GM18520 (cell line): ENCODE measurements at regions not wholly inside any gene's neighbourhood (a gene's known extent, or its start where the extent isn't known, plus 50 kb on each side); places are given as distances from the start of the nearest gene placed in this dataset.

Experiments
- ATAC-seq: cut with Tn5 transposase; IDR thresholded peaks from one replicate; pipeline ENCODE4 v1.9.1; 2021; ENCODE audit not compliant: unreplicated experiment

DNA sequence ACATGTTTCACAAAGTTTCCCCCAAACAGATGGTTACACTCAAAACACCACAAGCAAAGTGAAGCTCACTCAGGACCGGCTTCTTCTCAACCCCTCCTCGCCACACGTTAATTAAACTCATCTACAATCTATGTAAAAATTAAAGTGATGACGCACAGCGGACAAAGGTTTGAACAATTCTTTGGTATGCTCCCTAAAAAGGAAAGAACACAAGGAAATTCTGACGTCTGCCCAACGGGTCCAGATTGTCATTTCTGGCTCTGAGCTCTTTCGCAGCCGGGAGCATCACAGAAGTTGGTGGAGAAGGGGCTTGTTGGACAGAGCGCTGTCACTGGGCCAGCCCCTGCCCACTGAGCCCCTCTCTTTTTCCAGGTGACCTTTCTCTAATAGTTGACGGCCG lies 173.7 kb upstream of the CHRNA7 start:
- no peak for ATAC-seq

DNA sequence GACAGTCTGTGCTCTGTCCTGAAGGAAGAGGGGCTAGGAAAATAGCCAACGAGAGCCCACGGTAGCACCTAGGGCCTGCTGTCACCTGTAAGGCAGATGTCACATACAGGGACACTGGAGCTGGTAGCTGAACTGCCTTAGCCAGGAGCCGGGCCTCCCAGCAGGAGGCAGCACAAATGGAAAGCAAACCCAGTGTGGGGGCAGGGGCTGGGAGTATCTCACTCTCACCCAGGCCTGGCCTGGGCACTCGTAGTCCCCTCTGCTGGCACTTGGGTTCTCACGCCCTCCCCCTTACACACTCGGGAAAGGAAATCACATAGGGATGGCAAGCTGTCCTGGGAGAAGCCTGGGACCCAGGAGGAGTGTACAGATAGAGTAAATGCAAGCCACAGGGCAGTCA lies 173.1 kb upstream of the CHRNA7 start:
- ATAC-seq: no peak

DNA sequence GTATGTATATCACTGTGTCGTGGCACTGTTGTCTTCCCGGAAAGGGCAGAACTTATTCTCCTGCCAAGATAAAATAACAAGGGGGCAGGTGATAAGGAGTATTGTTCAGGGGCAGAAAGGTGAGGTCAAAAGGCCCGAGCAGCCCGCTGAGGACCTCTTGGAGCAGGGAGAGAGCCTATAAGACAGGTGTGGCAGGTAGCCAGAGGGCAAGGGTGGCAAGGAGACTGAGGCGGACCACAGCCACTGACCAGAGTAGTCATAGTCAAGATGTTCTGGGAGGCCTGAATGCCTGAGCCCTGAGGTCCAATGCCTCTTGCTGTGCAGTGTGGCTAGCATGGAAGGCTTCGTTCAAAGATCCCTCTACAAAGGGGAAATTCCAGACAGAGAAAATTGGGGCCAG lies 172.3 kb upstream of the CHRNA7 start:
- ATAC-seq: no peak

DNA sequence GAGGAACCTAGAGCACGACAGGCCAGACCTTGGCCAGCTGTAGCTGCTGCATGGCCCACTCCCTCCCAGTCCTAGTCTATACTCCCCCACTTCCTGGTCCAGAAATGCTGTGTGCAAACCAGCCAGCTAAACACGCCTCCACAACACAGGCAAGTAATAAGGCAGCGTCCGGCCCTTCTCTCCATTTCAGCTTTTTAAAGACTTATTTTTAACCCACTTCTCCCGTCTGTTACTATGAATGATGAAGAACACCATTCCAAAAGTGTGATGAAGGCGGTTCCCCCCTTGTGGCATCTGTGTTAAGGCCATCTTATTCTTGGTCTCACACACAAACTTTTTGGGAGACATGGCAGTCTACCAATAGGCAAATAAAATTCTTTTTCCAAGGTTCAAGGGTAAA lies 164.1 kb upstream of the CHRNA7 start:
- no peak for ATAC-seq

DNA sequence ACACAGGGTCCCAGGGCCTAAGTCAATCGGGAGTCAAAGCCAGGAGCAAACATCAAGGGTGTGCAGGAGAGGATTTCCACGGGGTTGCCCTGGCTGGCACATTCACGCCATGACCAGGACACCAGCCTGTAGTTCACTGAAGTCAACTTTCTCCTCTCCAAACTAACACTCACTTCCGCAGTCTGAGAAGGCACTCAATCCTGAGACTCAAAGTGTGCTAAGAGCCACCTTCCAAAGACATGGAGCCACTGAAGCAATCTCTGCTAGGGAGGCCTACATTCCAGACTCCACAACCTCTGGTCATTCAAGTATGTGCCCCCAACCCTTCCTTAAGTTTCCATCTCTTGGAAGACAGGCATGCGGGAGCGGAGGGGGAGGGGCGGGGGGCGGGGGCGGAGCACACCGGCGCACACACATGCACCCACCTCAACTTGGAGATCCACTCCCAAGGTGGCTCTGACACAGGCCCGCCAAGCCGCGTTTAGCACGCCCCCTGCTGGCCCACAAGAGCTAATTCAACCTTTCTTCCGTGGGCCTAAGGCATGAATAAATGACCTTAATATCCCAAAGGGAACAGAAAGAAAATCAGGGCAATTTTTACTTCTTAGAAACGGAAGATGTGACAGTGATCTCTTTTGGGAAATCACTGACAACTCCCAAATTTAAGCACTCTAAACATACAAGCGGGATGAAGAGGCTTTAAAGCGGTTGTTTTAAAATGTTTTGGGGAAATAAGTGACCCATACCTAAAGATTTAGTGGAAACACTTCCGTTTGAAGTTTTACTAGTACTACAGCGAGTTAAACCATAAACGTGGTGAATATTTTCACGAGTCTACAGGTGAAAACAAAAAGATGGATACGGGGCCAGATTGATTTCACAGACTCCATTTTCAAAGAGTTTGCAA lies 162.5 kb upstream of the CHRNA7 start:
- no peak for ATAC-seq

DNA sequence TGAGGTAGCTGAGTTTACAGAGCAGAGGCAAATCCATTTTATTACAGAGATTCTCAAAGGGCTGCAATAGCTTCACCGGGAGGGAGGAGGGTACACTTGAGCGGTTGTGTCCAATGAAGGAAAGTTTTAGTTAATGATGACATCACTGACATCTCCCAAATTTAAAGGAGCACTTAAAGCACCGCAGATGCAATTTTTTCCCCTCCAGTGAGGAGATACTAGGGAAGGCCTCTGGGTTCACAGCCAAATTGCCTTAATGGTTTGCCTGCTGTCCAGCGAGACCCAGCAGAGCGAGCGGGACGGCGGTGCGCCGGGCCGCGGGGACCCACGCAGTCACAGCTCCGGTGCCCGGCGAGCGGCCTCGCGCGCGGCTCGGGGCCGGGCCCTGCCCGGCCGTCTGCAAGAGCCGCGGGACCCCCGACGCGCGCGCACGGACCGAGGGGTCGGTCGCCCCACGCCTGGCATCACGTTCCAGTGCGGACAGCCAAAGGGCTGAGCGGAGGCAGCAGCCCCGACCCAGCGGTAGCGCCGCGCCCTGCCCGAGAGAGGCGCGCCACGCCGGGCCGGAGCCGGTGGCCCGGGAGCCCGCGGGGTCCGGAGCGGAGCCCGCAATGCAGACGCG lies 160.5 kb upstream of the CHRNA7 start:
- ATAC-seq: no peak

DNA sequence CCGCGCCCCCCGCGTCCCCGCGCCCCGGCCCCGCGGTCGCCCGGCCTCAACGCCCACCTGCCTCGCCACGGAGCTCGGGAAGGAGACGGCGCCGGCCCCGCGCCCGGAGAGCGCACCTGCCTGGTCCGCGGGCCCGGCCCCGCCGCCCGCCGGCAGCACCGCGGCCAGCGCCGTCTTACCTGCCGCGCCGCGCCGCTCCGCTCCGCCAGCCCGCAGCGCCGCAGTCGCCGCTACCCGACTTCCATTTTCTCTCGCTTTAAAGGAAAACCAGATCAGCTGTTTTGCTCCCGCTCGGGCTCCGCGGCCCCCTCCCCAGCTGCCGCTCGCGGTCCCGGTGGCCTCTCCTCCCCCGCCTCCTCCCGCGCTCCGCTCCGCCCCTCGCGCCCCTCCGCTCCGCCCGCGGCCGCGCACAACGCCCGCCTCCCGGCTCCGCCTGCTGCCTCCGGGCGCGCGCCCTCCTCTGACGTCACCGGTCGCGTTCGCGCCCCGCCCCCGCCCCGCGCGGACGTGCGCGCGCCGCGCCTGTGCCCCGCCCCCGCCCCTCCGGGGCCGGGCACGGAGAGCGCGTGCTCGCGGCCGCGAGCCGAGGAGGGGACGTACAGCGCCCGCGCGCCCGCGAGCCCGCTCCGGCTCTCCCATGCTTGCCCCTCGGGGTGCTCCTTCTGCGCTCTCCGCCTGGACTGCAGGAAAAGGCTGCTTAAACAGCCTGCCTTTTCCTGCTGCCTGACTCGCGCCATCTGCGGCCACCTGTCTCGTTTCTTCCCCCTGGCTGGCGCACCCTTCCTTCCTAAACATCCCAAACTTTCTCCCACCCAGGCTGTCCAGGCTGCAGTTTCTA lies 159.8 kb upstream of the CHRNA7 start, which contains the start of gene OTUD7A:
TSS of gene OTUD7A (minus strand) at position 346 of the 838 bp plus-strand sequence.
- peak; percentile 84 for ATAC-seq

DNA sequence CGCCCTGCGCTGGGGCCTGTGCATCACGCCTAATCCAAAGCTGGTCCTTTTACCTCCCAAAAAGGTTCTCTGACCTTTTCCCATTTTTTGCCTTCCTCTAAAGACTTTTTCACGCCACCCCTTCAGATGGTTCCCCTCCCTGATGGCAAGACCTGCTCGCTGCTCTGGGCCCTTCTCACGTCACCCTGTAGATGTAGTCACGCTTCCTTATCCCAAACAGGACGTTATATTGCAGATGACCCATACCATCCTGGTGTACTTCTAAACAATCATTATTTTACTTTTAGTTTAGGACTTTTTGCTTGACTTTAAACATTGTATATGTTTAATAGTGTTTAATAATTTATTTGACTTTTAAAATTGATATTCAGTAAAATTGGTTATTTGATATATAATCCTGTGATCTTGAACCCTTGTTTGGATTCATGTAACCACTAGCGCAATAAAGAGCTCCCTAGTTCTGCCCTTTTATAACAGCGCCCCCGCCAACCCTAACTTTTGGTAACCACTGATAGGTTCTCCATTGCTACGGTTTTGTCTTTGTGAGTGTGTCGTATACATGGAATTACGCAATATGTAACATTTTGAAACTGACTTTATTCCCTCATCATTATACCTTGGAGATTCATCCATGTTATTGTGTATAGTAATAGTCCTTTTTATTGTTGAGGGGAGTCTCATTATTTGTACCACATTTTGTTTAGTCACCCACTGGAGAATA lies 159.0 kb upstream of the CHRNA7 start:
- ATAC-seq: no peak

DNA sequence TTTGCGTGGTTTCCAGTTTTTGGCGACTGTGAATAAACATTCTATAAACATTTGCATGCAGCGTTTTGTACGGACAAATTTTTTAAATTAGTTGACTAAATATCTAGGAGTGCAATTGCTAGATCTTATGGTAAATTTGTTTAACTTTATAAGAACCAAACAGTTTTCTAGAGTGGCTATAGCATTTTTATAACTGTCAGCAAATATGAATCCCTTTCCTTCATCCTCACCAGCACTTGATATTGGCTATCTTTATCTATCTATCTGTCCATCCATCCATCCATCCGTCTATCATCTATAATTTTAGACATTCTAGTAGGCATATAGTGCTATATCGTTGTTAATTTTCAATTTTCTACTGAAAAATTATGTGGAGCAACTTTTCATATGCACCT lies 158.4 kb upstream of the CHRNA7 start:
- ATAC-seq: no peak

DNA sequence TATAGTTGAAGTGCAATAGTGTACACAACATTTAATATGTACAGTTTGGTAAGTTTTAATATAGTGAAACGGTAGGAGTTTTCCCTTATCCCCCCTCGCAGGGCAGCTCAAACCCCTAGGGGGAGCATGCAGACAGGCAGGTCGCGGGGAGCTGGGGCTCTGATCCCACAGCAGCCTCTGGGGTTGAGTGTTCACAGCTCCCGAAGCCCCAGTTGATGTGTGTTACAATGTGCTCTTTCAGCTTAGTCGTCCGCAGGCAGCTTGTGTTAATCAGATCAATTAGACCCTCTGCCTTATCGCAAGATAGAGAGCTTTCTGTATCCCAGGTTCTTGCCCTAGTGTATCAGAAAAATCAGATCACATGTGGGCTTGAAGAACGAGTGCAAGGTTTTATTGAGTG lies 143.1 kb upstream of the CHRNA7 start:
- no peak for ATAC-seq

DNA sequence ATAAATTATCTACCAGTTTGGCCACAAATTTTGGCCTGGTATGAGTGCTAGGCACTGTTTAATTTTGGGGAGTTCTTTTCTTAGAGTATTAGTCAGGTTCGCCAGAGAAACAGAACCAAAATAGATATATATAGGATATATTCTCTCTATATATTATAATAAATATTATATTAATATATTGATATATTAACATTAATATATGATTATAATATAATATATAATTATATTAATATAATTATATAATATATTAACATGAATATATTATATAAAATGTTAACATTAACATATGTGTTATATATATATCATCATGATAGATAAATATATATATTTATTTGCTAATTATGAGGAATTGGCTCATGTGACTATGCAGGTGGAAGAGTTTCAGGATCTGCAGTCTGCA lies 137.8 kb upstream of the CHRNA7 start:
- ATAC-seq: no peak

DNA sequence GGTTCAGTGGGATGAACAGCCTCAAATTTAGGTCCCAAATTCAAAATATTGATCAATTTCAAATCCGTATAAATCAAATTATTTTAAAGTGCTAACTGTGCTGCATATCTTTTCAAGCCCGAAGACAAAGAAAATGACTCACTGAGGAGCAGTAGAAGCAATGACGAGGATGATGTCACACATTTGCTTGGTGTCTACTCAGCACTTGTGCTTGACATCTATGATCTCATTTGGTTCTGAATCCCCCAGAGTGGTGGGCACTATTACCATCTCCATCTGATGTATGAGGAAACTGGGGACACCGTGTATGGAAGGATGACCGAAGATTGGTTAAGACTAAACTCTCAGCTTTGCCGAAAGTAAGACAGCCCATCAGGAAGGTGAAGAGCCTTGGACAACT lies 136.5 kb upstream of the CHRNA7 start:
- ATAC-seq: no peak

DNA sequence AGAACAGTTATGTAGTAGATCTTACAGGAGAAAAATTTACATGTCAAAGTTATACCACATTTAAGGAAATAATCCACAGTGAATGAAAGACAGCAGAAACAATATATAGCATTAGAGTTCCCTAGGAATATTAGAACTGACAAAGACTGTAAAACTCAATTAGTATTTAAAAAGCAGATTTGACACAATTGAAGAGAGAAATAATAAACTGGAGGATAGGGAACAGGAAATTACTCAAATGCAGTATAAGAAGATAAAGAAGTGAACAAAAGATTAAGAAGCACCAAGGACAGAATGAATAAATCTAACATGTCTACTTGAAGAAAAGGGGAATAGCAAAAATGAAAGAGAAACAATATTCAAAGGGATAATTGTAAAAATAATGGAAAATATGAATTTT lies 132.6 kb upstream of the CHRNA7 start:
- ATAC-seq: no peak

DNA sequence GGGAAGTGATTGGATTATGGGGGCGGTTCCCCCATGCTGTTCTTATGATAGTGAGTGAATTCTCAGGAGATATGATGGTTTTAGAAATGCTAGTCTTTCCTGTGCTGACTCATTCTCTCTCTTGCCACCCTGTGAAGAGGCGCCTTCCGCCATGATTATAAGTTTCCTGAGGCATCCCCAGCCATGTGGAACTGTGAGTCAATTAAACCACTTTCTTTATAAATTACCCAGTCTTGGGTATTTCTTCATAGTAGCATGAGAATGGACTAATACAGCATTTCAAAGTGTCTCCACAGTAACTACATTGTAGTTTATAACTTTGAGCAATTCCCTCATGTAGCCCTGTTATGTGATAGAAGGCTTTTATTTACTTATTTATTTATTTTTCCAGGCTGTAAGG lies 128.8 kb upstream of the CHRNA7 start:
- ATAC-seq: no peak

DNA sequence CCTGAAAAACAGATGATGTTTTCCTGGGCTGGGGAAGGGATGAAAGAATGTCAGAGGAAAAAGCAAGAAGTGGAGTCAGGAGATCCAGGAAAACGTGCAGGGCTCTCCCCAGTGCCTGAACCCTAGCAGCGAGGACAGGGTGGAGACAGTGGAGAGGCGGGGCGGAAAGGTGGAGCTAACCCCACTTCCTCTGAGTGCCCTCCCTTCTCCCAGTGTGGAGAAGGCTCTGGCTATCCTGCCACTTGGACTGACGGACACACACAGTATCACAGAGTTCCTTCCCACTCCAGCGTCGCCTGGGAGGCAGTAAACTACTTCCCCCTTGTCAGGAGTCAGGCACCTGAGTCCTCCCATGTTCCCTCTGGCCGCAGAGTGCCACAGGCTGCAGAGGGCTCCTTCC lies 125.3 kb upstream of the CHRNA7 start:
- no peak for ATAC-seq

DNA sequence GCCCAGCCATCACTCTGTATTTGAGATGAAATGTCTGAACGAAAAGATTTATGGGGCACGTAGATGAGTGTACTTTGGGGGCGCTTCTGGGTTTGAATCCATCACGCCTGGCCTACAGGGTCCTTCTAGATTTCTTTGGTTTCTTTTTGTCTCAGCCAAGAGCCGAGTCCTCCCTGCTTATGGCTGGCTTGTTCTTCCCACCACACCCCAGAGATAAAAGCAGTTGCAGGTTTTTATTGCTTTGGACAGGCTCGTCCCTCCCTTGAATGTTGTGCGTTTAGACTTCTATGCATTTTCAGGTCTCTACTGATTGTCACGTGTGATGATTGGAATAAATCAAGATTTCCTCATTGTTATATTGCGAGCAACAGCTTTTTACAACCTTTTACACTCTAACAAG lies 104.8 kb upstream of the CHRNA7 start:
- no peak for ATAC-seq

DNA sequence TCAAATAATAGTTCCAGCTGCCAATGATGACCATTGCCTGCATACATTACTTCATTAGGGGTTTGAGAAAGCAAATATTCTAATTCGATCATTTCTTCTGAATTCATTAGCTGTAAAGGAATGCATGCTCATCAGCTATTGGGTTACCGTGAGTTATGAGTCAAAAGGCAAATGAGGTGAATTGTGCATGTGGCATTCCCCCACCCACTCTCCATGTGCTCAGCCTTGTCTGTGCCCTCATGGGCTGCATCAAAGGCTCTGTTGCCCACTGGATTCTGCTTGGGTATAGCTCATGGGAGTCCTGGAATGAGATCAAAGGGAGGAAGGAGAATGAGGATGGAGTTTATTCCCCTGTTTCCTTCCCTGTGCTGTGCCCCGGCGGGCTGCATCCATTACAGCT lies 99.3 kb upstream of the CHRNA7 start:
- ATAC-seq: no peak

DNA sequence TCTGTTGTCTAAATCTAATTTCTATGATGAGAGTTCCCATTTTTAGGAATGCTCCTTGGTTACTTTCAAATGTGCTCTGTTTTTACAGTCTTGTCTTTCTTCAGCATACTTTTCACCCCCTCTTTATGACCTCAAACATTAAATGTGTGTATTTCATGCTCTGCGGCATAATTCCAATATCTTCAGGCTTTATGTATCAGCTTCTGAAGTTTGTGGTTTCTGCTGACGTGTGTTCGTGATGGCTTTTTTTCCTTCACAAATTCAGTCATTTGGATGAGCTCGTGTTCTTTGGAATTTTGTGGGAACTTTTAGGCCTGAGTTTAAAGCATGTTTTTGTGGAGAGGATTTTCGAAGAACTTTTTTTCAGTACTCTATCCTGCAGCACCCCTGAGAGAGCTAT lies 97.7 kb upstream of the CHRNA7 start:
- no peak for ATAC-seq

DNA sequence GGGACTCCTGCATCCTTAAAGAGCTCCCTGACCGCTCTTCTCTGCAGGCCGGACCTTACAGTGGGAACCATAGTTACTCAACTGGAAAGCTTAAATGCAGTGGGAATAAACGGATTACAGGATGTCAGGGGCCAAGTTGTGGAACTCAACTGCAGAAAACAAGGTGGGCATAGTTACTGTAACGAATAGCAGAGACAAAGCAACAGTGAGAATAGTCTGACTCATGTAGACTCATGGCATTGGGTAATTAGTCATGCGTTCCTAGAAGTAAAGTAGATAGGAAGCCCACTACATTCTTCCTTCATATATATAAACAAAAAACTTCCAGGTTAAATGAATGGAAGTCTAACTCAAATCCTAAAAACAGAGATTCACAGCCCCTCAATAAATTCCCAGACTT lies 95.5 kb upstream of the CHRNA7 start:
- ATAC-seq: no peak

DNA sequence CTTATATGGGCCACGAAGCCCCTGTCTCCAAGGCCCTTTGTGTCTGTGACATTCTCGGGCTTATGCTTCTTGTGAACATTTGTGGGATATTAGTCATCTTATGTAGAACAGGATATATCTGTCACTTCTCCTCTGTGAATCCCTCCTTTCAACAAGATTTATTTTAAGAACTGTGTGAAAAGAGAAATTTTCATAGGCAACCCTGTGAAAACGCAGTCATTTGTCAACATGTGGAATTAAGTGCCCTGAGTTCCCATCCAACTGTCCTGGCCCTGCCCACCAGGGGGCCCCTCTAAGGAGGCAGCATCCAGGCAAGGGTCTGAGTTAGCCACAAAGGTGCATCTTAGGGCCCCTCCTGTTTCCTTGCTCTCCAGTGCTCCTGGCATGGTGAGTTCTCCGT lies 76.8 kb upstream of the CHRNA7 start:
- no peak for ATAC-seq
